Dermis microvascular lymphatic vessel endothelial cell (primary cell): ENCODE measurements at regions not wholly inside any gene's neighbourhood (a gene's known extent, or its start where the extent isn't known, plus 50 kb on each side); places are given as distances from the start of the nearest gene placed in this dataset.

Experiments
- DNase-seq, 2 donors: peaks; one replicate each; pipeline versions ENCODE4 v3.0.0 to v3.0.0-alpha.2; 2010; ENCODE audit warnings: low read depth in 2 of 2

GRCh38 chr3:59593380-59593779 is 543.6 kb upstream of the CFAP20DC start:
- no peak for DNase-seq

GRCh38 chr3:59580996-59581395 is 531.2 kb upstream of the CFAP20DC start:
- DNase-seq: no peak

GRCh38 chr3:59580499-59580898 is 530.7 kb upstream of the CFAP20DC start:
- DNase-seq: no peak

- no peak for DNase-seq
Measured at GRCh38 chr3:59578129-59578528, 528.3 kb upstream of the CFAP20DC start.

- DNase-seq: no peak
Measured at GRCh38 chr3:59576606-59577005, 526.8 kb upstream of the CFAP20DC start.

GRCh38 chr3:59575113-59576001 is 525.5 kb upstream of the CFAP20DC start:
- DNase-seq: peak; percentile 21 to 51

GRCh38 chr3:59573911-59574310 is 524.1 kb upstream of the CFAP20DC start:
- DNase-seq: peak in 1 of 2 donors; percentile 24

- no peak for DNase-seq
Measured at GRCh38 chr3:59572106-59572505, 522.3 kb upstream of the CFAP20DC start.

GRCh38 chr3:59570806-59571205 is 521.0 kb upstream of the CFAP20DC start:
- no peak for DNase-seq

- DNase-seq: no peak
Measured at GRCh38 chr3:59567661-59568060, 517.8 kb upstream of the CFAP20DC start.

- DNase-seq: no peak
Measured at GRCh38 chr3:59566481-59566975, 516.7 kb upstream of the CFAP20DC start.

- no peak for DNase-seq
Measured at GRCh38 chr3:59565125-59565524, 515.3 kb upstream of the CFAP20DC start.

GRCh38 chr3:59563966-59564365 is 514.1 kb upstream of the CFAP20DC start:
- DNase-seq: no peak

- DNase-seq: no peak
Measured at GRCh38 chr3:59563072-59563605, 513.3 kb upstream of the CFAP20DC start.

GRCh38 chr3:59559721-59560435 is 510.1 kb upstream of the CFAP20DC start:
- DNase-seq: no peak

- no peak for DNase-seq
Measured at GRCh38 chr3:59558906-59559720, 509.3 kb upstream of the CFAP20DC start.

GRCh38 chr3:59555593-59556315 is 505.9 kb upstream of the CFAP20DC start:
- DNase-seq: no peak

GRCh38 chr3:59553076-59553475 is 503.3 kb upstream of the CFAP20DC start:
- DNase-seq: no peak

GRCh38 chr3:59551834-59552233 is 502.0 kb upstream of the CFAP20DC start:
- no peak for DNase-seq

GRCh38 chr3:59549962-59550361 is 500.1 kb upstream of the CFAP20DC start:
- no peak for DNase-seq

GRCh38 chr3:59547874-59548273 is 498.0 kb upstream of the CFAP20DC start:
- no peak for DNase-seq
